GM12891 (cell line): ENCODE measurements at regions not wholly inside any gene's neighbourhood (a gene's known extent, or its start where the extent isn't known, plus 50 kb on each side); places are given as distances from the start of the nearest gene placed in this dataset.

ENCODE experiments used
- PAX5 ChIP-seq: IDR thresholded peaks from 2 replicates; pipeline ENCODE4 v1.6.1; 2011; ENCODE audit warnings: low read length, moderate library complexity, mild to moderate bottlenecking; ENCODE audit not compliant: insufficient read depth, severe bottlenecking
- POLR2A ChIP-seq: IDR thresholded peaks from 2 replicates; pipeline ENCODE4 v1.6.1; 2011; ENCODE audit warnings: low read depth, low read length, control low read depth
- POLR2AphosphoS5 ChIP-seq: IDR thresholded peaks from 2 replicates; pipeline ENCODE4 v1.6.1; 2011; ENCODE audit warnings: low read depth, low read length, control low read depth
- POU2F2 ChIP-seq: IDR thresholded peaks from 2 replicates; pipeline ENCODE4 v1.6.1; 2011; ENCODE audit warnings: low read depth, mild to moderate bottlenecking, control low read depth, low read length, moderate library complexity
- SPI1 ChIP-seq: IDR thresholded peaks from 2 replicates; pipeline ENCODE4 v1.6.1; 2011; ENCODE audit warnings: low read depth, low read length, control low read depth
- TAF1 ChIP-seq: IDR thresholded peaks from 2 replicates; pipeline ENCODE4 v1.6.1; 2011; ENCODE audit warnings: low read depth, low read length, control low read depth

DNA sequence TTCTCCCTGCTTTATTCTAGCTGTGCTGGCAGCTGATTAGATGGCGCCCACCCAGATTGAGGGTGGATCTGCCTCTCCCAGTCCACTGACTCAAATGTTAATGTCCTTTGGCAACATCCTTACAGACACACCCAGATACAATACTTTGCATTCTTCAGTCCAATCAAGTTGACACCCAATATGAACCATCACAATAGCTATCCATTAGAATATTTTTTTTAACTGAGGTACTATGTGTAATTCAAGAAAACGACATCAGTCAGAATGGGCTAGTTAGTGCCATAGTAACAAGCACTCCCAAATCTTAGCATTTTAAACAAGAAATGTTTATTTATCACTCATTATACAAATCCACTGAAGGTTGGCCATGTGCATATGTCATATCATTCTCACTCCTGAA is 723.1 kb downstream of the NR2F2 start:
- TF ChIP-seq POLR2A: no peak
- TF ChIP-seq TAF1: no peak
- TF ChIP-seq POLR2AphosphoS5: no peak
- no peak for TF ChIP-seq SPI1
- no peak for TF ChIP-seq PAX5
- no peak for TF ChIP-seq POU2F2
